ENCODE measurements at regions not wholly inside any gene's neighbourhood (a gene's known extent, or its start where the extent isn't known, plus 50 kb on each side); places are given as distances from the start of the nearest gene placed in this dataset.

DNA sequence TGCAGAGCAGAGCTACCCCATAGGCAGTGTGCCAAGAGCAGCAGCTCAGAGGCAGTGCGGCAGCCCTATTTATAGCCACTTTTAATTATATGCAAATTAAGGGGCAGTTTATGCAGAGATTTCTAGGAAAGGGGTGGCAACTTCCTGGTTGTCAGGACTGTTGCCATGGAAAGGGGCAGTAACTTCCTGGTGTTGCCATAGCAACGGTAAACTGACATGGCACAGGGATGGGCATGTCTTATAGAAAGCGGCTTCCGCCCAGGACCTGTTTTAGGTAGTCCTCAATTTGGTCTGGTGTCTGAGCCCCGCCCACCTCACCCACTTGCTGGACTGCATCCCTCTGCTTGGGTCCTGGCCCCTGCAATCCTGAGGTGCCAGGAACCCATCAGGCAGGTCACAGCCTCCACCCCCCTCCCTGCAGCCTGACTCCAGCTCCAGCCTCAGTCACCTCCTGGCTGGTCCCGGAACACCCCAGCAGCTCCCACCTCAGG is 115.8 kb downstream of the TMEM130 start:
- no peak overlapping the region for H3K27ac ChIP-seq
- TF ChIP-seq, protein P1, sequence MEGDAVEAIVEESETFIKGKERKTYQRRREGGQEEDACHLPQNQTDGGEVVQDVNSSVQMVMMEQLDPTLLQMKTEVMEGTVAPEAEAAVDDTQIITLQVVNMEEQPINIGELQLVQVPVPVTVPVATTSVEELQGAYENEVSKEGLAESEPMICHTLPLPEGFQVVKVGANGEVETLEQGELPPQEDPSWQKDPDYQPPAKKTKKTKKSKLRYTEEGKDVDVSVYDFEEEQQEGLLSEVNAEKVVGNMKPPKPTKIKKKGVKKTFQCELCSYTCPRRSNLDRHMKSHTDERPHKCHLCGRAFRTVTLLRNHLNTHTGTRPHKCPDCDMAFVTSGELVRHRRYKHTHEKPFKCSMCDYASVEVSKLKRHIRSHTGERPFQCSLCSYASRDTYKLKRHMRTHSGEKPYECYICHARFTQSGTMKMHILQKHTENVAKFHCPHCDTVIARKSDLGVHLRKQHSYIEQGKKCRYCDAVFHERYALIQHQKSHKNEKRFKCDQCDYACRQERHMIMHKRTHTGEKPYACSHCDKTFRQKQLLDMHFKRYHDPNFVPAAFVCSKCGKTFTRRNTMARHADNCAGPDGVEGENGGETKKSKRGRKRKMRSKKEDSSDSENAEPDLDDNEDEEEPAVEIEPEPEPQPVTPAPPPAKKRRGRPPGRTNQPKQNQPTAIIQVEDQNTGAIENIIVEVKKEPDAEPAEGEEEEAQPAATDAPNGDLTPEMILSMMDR (conservative IDR thresholded peaks at IDR 0.05): no peak

DNA sequence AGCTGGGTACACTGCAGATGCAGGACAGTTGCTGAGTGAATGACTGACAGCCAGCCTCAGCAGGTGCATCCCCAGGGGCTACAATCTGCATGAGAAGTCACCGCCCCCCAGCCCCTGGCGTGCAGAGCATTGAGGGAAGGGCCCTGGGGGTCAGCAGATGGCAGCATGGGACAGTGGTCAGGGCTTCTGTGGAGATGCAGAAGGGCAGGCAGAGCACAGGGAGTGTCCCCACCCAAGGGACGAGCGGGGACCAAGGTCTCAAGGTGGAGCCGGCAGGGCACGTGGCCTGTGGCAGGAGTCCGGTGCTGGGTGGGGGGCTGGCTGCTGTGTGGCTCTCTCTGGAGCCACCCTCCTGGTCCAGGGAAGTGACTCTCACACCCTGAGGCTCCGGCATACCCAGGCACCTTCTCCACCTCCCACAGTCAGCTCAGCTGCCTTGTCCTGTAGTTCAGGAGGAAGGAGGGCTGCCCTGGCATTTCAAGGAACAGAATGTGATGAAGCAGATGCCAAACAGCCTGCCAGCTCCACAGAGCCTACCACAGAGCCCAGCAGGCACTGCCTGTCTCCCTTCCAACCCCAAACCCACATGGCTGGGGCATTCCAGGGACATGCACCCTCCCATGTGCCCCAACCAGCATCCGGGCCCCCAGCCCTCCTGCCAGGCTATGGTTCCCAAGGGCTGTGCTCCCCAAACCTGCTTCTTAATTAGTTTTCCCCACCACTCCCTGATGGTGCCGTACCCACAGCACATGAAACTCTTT is 114.5 kb downstream of the TMEM130 start:
- TF ChIP-seq, protein P1 (conservative IDR thresholded peaks at IDR 0.05): no peak; the same call in 1 of the 2 replicates
- no peak overlapping the region for H3K27ac ChIP-seq

DNA sequence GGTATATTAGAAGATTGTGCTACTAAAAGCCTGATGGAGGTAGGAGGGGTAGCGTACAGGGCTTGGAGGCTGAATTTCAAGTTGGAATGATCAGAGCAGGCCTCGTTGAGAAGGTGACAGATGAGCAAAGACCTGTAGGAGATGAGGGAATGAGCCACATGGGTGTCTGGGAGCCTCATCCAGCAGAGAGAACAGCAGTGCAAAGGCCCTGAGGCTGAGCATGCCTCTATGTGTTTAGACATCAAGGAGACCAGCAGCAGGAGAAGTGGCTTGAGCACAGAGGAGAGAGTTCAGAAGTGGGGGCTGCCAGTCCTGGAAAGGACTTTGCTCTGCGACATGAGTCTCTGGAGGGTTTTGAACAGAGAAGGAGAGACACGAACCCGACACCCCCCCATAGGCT is 111.7 kb downstream of the TMEM130 start:
- TF ChIP-seq, protein P1 (conservative IDR thresholded peaks at IDR 0.05): no peak
- H3K27ac ChIP-seq: no peak overlapping the region

DNA sequence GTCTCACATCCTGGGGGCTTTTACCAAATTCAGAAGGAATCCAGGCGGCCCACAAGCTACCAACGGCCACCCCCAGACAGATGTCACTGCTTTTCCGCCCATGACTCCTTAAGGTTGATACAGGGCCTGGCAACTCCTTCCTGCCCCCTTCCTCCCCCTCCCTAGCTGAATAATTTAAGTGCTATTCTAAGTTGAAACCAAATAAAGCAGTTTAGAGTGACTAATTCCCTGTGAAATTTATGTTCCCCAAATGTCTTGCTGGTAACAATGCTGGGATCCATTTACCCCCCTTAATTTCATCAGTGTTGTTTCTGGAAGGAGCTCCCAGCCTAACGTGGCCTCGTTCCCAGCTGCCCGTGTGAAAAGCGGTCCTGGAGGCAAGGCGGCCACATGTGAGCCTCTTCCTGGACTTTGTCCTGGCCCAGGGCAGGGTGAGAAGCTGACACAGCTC is 109.6 kb downstream of the TMEM130 start:
- H3K27ac ChIP-seq: no peak overlapping the region
- TF ChIP-seq, protein P1 (conservative IDR thresholded peaks at IDR 0.05): no peak

DNA sequence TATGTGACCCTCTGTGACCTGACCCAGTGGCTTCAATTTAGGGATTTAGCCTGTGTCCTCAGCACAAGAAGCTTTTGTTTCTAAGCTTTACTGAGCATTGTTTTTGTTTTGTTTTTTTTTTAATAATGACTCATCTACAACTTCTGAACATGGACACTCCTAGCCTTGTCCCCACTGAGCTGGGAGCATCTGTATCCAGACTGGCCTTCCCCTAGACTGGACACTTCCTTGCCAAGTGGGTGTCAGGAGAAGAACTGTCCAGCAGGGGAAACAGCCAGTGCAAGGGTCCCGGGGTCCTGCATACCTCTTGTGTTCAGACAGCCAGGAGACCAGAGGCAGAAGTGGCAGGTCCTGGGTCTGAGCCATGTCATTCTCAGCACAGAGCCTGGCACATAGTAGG is 108.6 kb downstream of the TMEM130 start:
- no peak overlapping the region for H3K27ac ChIP-seq
- TF ChIP-seq, protein P1 (conservative IDR thresholded peaks at IDR 0.05): no peak

DNA sequence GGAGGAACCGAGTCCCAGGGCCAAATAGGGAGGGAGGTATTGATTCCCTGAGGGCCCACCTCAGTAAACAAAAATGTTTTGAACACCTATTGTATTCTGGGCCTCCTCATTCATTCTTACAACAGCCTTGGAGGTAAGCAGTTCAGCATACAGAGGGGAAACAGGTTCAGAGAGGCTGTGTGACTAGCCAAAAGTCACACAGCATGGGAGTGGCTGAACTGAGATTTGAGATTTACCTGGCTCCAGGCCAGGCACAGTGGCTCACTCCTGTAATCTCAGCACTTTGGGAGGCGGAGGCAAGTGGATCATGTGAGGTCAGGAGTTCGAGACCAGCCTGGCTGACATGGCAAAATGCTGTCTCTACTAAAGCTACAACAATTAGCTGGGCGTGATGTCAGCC is 107.2 kb downstream of the TMEM130 start:
- no peak overlapping the region for H3K27ac ChIP-seq
- TF ChIP-seq, protein P1 (conservative IDR thresholded peaks at IDR 0.05): no peak

DNA sequence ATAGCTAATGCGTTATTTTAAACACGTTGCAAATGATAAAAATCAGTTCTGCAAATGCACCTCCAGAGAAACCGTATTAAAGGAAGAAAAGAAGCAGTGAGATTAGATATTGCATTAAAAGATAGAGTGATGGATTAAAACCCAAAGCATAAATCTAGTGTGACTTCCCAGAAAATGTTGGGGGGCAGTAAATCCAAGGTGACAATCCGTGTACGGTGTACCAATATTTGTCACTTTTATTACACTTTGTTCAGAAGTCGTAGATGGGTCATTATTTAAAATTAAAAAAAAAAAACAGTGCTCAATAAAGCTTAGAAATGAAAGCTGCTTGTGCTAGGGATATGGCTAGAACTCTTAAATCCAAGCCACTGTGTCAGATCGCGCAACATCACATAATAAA is 106.4 kb downstream of the TMEM130 start:
- H3K27ac ChIP-seq: no peak overlapping the region
- TF ChIP-seq, protein P1 (conservative IDR thresholded peaks at IDR 0.05): no peak
